Anterior cingulate cortex (tissue), 58 donors: ENCODE measurements at regions not wholly inside any gene's neighbourhood (a gene's known extent, or its start where the extent isn't known, plus 50 kb on each side); places are given as distances from the start of the nearest gene placed in this dataset.
A peak's percentile ranks its signal among the peaks of the same experiment; 100 is the strongest.
"Not testable (repeated sequence)": the region's sequence is repeated elsewhere in the genome, so short reads cannot be mapped to it uniquely, and the experiment has no call there.

Source experiments
- DNase-seq, 58 donors: peaks; one replicate each; lab custom pipeline; 2025; lab: John Stamatoyannopoulos, UW

DNA sequence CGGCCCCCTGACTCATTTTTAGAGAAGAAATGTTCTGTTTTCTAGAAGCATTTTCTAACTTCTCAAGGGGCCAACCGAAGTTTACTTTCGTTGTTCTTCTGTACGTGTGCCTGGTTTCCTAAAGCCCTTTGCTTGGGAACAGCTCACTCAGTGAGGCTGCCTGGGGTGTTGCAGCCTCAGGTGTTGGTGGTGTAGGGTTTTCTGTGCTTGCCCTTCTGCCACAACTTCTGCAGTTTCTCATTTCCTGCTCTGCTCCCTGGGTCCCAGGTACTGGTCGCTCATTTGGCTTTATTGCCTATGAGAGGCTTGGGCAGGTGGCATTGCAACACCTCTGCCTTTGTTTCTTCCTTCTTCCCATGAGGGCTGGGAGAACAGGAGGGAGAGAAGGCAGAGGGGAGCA is 278.3 kb downstream of the SOX4 start:
- no peak for DNase-seq

DNA sequence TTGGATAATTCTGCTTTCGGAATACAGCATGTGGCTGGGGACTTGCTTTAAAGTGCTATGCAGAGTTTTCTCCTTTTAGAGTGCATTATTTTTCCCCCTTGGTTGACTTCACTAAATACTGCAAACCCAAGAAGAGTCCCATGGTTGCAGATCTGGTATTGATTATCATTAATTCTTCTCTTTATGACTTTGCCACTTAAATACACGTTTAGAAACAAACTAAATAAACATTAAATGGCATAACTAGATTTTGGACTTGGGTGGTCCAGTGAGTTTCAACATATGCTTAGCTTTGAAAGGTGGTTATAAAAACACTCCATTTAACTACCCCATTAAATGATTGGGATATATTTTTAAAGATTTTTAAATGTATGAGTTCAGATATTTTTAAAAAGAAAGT is 279.2 kb downstream of the SOX4 start:
- no peak for DNase-seq

DNA sequence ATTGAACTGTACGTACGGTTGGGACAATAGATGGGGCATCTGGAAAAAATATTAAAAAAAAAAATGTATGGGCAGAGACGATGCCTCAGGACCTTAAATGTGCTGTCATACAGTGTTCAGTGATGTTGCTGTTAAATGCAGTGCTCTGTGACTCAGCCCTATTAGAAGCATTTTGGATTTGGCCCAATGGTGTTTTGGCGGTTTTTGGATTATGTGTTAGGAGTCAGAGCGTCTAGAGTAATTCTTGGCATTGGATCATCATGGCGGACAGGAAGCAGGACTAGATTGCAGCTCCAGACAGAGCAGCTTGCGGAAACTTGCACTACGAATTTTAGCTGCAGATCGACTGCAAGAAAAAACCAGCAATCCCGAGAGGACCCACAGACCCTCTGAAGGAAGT is 280.0 kb downstream of the SOX4 start:
- no peak for DNase-seq

DNA sequence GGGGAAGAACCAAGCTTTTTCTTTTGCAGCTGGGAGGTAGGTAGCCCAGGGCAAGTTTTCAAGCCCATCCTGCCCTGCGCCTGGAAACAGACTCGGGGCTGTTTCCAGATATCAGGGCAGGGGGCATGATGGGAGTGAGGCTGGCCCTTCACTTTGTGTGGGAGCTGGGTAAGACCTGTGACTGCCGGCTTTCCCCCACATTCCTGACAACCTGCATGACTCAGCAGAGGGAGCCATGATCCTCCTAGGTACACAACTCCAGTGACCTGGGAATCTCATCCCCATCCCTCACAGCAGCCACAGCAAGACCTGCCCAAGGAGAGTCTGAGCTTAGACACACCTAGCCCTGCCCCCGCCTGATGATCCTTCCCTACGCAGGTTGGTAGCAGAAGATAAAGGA is 280.8 kb downstream of the SOX4 start:
- no peak for DNase-seq

DNA sequence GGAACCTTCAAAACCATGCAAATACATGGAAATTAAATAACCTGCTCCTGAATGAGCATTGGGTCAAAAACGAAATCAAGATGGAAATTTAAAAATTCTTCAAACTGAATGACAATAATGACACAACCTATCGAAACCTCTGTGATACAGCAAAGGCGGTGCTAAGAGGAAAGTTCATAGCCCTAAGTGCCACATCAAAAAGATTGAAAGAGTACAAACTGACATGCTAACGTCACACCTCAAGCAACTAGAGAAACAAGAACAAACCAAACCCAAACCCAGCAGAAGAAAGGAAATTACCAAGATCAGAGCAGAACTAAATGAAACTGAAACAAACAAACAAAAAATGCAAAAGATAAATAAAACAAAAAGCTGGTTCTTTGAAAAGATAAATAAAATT is 283.5 kb downstream of the SOX4 start:
- DNase-seq, result not testable (repeated sequence)

DNA sequence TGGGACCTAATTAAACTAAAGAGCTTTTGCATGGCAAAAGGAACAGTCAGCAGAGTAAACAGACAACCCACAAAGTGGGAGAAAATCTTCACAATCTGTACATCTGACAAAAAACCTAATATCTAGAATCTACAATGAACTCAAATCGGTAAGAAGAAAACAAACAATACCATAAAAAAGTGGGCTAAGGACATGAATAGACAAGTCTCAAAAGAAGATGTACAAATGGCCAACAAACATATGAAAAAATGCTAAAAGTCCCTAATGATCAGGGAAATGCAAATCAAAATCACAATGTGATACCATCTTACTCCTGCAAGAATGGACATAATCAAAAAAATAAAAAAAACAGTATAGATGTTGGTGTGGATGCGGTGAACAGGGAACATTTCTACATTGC is 286.7 kb downstream of the SOX4 start:
- DNase-seq, result not testable (repeated sequence)

DNA sequence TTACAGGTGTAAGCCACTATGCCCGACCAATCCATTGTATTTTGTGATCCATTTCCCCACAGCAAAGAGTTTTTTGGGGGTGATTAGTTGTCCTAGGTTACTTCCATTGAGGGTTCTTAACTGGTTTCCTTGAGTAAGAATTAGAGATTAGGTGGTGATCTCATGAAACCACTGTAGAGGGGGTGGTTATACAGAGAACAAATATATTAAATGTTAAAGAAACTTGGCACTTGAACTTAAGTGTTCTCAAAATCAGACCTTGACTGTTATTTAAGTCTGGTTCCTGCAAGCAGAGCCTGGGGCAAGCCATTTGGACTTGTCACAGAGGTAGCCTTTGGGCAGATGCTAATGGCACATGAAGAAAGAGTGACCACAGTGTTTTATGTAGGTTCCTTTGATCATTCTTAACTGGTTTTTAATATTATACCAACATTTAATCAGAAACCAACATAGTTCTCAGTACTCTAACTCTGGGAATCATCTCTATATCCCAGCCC is 288.5 kb downstream of the SOX4 start:
- DNase-seq, result no peak

DNA sequence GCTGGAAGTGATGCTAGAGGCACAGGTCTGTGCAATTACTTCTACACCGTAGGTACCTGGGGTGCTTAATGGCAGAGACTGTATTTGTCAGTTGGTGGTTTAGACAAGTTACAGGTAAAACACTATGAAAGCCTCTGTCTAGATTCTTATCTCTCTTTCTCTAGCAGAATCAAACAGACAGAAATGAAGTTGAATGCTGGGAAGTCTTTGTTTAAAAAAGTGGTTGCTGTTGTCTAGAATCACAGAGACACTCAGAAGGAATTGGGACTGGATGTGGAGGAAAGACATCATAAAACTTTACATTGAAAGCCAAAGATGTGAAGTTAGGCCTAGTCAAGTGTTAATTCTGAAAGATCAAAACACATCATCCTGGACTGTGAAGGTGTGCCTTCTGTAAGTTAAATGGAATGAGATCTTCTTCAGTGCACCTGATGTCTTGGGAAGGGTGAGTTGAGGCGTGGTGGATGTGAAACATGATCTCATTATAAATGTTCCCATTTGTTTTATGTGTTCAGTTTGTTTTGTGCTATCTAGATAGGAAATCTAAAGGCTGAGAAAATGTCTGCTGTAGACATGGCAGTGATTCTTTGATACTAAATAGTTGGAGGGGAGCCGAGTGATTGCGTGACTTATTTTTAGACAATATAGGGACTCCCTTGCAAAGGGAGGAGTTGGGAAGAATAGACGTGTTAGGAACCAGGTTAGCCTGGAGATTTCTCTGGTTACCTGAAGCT is 290.2 kb downstream of the SOX4 start:
- no peak for DNase-seq

DNA sequence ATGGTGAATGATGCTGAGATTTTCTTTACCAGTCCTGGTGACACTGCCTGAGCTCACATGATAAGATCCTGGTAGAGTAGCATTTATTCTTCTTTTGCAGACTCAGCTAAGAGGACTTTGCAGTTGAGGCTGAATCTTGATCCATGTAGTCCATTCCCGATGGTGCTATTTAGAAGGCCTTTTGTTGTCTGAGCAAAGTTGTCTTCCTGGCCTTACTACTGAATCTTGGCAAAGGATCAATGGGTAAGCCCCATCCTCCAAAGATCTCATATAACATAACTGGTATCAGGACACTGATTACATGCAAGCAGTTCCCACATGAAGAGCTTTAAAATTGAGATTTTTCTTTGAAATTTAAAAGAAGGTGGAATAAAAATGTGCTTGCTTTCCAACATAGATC is 291.6 kb downstream of the SOX4 start:
- no peak for DNase-seq

DNA sequence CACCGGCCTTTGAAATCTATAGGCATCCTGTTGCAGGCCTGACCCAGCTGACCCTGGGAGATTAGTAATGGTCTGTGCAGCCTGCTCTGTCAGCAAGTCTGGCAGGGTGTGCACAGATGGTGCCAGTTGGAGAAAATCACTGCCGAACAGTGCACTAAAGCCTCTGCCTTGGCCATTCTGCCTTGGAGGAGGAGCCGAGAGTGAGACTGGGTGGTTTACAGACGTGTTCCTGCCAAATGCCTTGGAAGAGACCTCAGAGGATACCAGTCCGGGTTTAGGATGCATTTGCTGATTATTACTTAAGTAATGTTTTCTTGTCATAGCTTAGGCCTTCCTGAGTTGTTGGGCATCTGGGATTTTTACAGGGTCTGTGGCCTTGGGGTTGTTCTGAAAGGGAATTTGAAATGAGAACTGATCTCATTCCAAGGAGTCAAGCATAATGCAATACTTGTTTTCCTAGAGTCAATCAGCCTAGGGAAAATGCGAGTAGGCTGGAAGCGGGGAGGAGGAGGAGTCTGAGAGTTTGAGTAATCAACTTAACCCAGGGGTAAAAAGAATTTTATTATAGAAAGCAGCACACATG is 292.1 kb downstream of the SOX4 start:
- DNase-seq, result peak in 48 of 58 donors; percentile 2 to 80 (median 28)

DNA sequence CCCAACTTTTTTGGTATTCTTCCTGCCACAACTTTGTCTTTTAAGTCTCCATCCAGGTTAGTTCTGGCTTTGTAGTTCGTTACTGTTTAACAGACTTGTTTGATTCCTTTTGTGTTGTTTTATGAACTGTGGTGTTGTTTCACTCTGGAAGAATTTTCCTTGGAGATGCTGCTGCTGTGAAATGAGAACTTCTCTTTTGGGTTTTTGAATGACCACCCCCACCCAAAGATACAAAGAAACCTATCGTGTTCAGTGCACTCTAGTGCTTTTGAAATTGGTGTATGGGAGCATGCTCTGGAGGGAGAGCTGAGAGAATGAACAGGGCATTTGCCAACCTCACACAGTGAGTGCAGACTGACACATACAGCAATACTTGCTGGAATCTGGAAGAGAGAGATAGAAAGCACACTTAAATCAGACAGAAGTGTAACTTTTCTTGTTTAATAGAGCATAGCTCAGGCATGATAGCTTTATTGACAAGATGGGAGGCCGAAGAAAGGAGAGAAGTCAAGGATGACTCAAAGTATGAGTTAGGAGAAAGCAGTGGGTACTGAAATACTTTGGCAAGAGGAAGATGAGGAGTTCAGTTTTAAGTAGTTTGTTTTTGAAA is 293.1 kb downstream of the SOX4 start:
- peak in 1 of 58 donors; percentile 0 for DNase-seq

DNA sequence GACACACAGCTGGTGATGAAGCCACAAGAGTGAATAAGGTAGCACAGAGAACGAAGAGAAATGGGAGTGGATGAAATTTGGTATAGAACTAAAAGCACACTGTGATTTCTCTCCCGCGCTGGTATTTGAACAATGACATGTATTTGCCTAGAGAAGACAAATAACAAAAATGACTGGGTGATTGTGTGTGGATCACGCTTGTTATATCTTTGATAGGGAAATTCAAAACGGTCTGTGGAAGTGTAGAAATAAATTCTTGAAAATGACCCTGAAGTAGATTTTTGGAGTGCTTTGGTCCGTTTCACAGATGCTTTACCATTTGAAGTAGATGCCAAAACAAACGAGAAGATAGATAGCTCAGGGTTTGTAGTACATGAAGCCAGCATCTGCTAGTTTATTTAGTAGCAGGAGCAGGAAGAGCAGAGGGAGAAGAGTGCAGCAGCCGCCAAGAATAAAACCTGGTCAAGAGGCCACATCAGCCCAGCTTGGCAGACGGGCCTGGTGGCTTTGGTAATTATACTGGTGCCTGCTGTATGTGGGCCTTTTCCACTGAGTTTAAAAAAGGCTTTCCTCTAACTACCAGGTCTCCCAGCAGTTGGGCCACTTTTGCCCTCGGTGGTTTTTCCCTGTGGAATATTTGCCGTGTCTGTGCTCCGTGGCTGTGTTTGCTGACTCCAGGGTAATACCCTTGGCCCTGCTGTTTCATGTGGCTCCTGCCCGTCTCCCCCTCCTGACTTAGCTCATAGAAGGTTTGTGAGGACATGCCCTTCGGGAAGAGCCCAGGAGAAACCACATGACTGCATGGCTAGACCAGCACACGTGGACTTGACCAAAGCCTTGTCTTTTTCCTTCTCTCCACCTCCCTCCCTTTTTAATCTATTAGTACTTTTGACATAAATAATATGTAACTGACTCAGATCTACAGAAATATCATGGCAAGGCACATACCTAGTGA is 294.0 kb downstream of the SOX4 start:
- peak in 1 of 58 donors; percentile 1 for DNase-seq

DNA sequence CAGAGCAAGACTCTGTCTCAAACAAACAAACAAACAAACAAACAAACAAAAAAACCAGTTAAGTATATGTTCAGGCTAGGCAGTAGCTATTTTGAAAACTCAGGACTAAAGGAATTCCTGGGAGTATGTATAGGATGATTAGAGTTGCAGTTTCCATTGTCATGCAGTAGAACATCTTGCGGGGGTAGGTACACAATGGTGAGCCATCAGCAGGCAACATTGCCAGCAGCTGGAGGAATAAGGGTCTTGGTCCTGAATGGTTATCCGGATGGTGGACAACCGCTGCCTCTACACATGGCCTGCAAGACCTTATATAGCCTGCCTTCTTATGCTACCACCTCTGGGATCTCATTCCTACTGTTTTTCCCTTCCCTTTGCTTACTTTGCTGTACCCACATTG is 297.5 kb downstream of the SOX4 start:
- no peak for DNase-seq

DNA sequence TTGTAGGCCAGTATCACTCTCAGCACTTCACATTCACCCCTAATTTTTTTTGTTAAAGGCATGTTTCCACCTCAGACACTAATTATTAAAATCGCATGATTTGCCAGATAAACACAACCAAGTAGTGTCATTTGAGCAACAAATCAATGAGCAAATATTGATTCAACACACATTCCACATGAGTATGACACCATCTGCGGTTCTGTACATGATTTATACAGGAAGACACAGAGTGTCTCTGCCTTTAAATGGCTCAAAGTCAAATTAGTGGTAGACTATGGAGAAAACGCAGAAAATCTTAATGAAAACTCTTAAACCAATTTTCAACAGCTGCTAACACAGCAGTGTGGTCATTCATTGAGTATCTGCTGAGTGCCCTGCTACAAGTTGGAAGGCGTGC is 300.2 kb downstream of the SOX4 start:
- no peak for DNase-seq

DNA sequence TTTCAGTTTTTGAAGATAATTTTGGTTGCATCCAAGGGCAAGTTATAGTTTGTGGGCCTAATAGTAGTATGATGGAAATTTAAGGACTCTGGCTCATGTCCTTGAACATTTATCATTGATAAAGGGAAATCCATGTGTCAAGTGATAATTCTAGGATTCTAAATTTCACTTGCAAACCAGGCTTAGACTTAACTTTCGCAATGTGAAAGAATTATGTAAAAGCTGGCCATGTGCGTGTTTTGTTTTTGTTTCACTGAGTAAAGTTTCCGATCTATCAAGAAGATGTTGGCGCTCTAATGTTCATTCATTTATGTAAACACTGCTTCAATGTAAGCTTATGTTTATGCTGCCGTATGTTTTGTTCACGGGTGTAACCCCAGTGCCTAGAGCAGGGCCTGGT is 302.0 kb downstream of the SOX4 start:
- no peak for DNase-seq

DNA sequence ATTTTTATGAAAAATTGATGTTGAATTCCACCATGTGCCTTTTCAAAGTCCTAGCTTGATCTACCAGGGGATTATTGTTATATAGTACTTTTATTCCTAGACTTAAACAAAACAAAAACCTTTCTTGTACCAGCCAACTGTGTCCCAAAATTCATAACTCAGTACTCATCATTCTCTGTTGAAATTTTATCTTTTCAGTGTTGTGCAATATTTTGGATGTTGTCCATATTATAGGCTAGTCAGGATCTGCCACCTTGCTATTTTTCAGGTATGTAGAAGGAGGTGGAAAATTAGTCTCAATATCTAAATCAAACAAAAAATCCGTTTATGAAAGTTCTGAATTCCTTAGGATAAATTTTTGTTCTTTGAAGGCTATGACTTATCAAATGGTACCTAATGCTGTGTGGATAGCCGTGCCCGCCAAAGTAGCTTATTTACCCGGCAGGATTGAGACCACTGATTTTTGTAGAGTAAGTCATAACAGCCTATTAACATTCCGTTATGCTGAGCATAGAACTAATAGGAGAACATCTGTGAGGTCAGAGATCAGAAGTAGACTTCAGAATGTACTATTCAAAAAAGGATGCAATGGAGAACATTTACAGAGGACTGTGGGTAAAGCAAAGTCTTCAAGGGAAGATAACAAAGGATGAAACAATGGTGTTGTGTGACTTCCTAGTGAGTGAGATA is 304.7 kb downstream of the SOX4 start:
- no peak for DNase-seq

DNA sequence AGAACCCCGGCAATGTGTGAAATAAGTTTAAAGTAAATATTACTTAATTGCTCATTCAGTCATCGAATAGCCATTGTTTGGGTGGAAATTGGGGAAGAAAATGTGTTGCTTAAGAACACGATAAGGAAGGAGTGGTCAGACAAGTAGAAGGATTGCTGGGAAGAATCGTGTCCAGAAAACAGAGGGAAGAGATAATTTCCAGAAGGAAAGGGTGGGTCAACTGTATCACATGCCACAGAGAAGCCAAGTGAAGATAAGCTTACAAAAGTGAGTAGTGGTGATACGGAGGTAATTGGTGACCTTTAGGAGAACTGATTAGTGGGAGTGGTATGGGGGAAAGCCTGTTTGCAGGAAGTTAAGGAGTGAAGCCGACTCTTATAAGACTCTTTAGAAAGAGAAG is 306.2 kb downstream of the SOX4 start:
- DNase-seq, result no peak

DNA sequence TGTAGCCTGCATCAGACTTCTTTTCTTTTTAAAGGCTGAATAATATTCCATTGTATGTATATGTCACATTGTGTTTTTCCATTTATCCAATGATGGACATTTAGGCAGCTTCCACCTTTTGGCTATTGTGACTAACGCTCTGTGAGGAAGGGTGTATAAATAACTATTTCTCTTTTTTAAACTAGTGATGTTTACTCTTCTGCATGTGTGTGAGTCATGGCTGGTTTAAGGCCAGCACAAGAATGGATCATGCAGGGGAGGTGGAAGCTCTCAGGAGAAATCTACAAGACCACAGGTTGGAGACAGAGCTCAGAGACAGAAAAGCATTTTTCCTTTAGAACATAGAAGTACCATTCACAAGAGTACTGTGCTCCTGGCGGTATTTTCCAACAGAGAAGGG is 307.2 kb downstream of the SOX4 start:
- DNase-seq, result no peak

DNA sequence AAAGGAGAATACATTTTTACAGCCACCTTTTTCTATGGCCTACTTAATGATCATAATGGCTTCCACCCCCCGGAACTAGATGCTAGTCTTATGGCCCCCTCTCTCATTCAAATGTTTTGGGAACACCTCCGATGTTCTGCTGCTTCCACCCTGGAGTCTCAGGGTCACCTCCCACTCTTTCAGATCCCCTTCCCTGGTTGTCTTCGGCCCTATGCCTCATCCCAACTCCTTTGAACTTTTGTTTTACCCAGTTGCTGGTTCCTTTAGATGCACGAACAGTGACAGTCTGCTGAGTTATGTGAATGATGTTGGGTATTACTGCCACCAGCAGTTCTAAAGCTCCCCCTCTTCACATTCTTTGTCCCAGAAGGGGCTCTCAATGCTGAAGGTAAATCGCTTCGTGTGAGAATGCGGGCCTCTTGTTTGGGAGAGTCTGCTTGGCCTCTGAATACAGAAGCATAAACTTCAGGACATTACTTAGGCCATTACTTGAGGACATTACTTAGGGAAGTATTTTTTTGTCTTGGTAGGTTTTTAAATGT is 309.1 kb downstream of the SOX4 start:
- no peak for DNase-seq

DNA sequence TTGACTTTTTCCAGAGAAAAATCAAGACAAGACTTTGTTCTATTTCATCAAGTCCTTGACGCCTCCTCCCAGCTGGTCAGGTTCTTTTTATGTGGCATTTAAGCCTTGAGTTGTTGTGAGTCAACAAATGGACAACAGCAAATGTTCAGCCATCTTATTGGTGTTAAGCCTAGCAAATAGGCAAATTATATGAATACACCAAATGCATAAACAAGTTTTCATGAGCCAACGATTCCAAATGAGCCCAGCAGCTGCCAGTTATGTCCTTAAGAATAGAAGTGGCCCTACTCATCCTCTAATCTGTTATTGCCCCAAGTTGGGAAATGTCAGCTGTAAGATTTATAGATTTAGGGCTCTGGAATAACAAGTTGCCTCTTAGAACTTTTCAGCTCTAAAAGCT is 312.0 kb downstream of the SOX4 start:
- DNase-seq, result no peak
